ENCODE measurements at regions not wholly inside any gene's neighbourhood (a gene's known extent, or its start where the extent isn't known, plus 50 kb on each side); places are given as distances from the start of the nearest gene placed in this dataset.

- no peak for TF ChIP-seq CTCF (IDR thresholded peaks at IDR 0.05; ENCODE audit: poor library complexity, severe bottlenecking)
- TF ChIP-seq POLR2AphosphoS5 (IDR thresholded peaks at IDR 0.05), result no peak
- TF ChIP-seq EP300 (conservative IDR thresholded peaks at IDR 0.05; ENCODE audit: poor library complexity, severe bottlenecking), result no peak
- no peak for TF ChIP-seq MXI1 (conservative IDR thresholded peaks at IDR 0.05; ENCODE audit: poor library complexity, severe bottlenecking)
- no peak for TF ChIP-seq SMC3 (conservative IDR thresholded peaks at IDR 0.05; ENCODE audit: poor library complexity)
- TF ChIP-seq RAD21 (conservative IDR thresholded peaks at IDR 0.05), result no peak
- TF ChIP-seq REST (IDR thresholded peaks at IDR 0.05; ENCODE audit: borderline replicate concordance), result no peak
Observed at GRCh38 chr5:171593976-171594375, 174.5 kb downstream of the FGF18 start.

Measured in neural cell (in vitro differentiated cells).